SKM-1 treated with dmso at 0.1 percent for 144 hours (cell line): ENCODE measurements at regions not wholly inside any gene's neighbourhood (a gene's known extent, or its start where the extent isn't known, plus 50 kb on each side); places are given as distances from the start of the nearest gene placed in this dataset.

Experiments
- DNase-seq: peaks from one replicate; lab custom pipeline; 2025; ENCODE audit not compliant: unreplicated experiment; lab: John Stamatoyannopoulos, UW

GRCh38 chr18:78390348-78390951, 589.2 kb upstream of the SALL3 start:
- no peak for DNase-seq

- DNase-seq, result no peak
These were observed 588.7 kb upstream of the SALL3 start for GRCh38 chr18:78390952-78391348.

GRCh38 chr18:78393086-78393862, 586.3 kb upstream of the SALL3 start:
- DNase-seq, result no peak

GRCh38 chr18:78396077-78396476, 583.5 kb upstream of the SALL3 start:
- no peak for DNase-seq

GRCh38 chr18:78396756-78397155, 582.9 kb upstream of the SALL3 start:
- no peak for DNase-seq

- DNase-seq, result no peak
These were observed 579.6 kb upstream of the SALL3 start for GRCh38 chr18:78399992-78400503.

- DNase-seq, result no peak
These were observed 577.2 kb upstream of the SALL3 start for GRCh38 chr18:78402440-78402839.

GRCh38 chr18:78402966-78403365, 576.7 kb upstream of the SALL3 start:
- no peak for DNase-seq

GRCh38 chr18:78403371-78403770, 576.2 kb upstream of the SALL3 start:
- no peak for DNase-seq

GRCh38 chr18:78405763-78406162, 573.9 kb upstream of the SALL3 start:
- no peak for DNase-seq

GRCh38 chr18:78406743-78407465, 572.7 kb upstream of the SALL3 start:
- DNase-seq, result peak; percentile 4

- no peak for DNase-seq
These were observed 572.2 kb upstream of the SALL3 start for GRCh38 chr18:78407466-78407844.

GRCh38 chr18:78408623-78409022, 571.0 kb upstream of the SALL3 start:
- no peak for DNase-seq

- no peak for DNase-seq
These were observed 569.4 kb upstream of the SALL3 start for GRCh38 chr18:78410094-78410786.

- DNase-seq, result no peak
These were observed 568.1 kb upstream of the SALL3 start for GRCh38 chr18:78411539-78411938.

- DNase-seq, result no peak
These were observed 565.3 kb upstream of the SALL3 start for GRCh38 chr18:78414302-78414701.

- DNase-seq, result no peak
These were observed 562.8 kb upstream of the SALL3 start for GRCh38 chr18:78416853-78417252.

- no peak for DNase-seq
These were observed 561.2 kb upstream of the SALL3 start for GRCh38 chr18:78418379-78418778.

GRCh38 chr18:78419171-78419570, 560.4 kb upstream of the SALL3 start:
- DNase-seq, result no peak

GRCh38 chr18:78420116-78420515, 559.5 kb upstream of the SALL3 start:
- DNase-seq, result no peak

- no peak for DNase-seq
These were observed 558.2 kb upstream of the SALL3 start for GRCh38 chr18:78421392-78421791.
